ENCODE measurements at regions not wholly inside any gene's neighbourhood (a gene's known extent, or its start where the extent isn't known, plus 50 kb on each side); places are given as distances from the start of the nearest gene placed in this dataset.

- DNase-seq (ENCODE audit: extremely low spot score, insufficient read length, low read depth) = no peak
- no peak for FAIRE-seq
Measured at GRCh38 chr6:142675517-142675916, 269.5 kb downstream of the HIVEP2 start.

- no peak for DNase-seq (ENCODE audit: extremely low spot score, insufficient read length, low read depth)
- FAIRE-seq = no peak
Measured at GRCh38 chr6:142676027-142676443, 268.9 kb downstream of the HIVEP2 start.

GRCh38 chr6:142676647-142677192, 268.3 kb downstream of the HIVEP2 start:
- no peak for FAIRE-seq

GRCh38 chr6:142679907-142680700, 264.9 kb downstream of the HIVEP2 start:
- no peak for FAIRE-seq
- DNase-seq (ENCODE audit: extremely low spot score, insufficient read length, low read depth) = no peak

More at GRCh38 chr6:142676647-142677192, 268.3 kb downstream of the HIVEP2 start:
- no peak for DNase-seq (ENCODE audit: extremely low spot score, insufficient read length, low read depth)

GRCh38 chr6:142681099-142681498, 263.9 kb downstream of the HIVEP2 start:
- DNase-seq (ENCODE audit: extremely low spot score, insufficient read length, low read depth) = no peak
- no peak for FAIRE-seq

- no peak for FAIRE-seq
- DNase-seq (ENCODE audit: extremely low spot score, insufficient read length, low read depth) = no peak
Measured at GRCh38 chr6:142682985-142683384, 262.0 kb downstream of the HIVEP2 start.

- no peak for DNase-seq (ENCODE audit: extremely low spot score, insufficient read length, low read depth)
- no peak for FAIRE-seq
Measured at GRCh38 chr6:142683714-142684141, 261.2 kb downstream of the HIVEP2 start.

GRCh38 chr6:142684371-142684770, 260.6 kb downstream of the HIVEP2 start:
- DNase-seq (ENCODE audit: extremely low spot score, insufficient read length, low read depth) (no peak), FAIRE-seq (no peak)

- FAIRE-seq (no peak), DNase-seq (ENCODE audit: extremely low spot score, insufficient read length, low read depth) (no peak)
Measured at GRCh38 chr6:142685852-142686506, 259.0 kb downstream of the HIVEP2 start.

- FAIRE-seq = no peak
- DNase-seq (ENCODE audit: extremely low spot score, insufficient read length, low read depth) = no peak
Measured at GRCh38 chr6:142686507-142686887, 258.5 kb downstream of the HIVEP2 start.

GRCh38 chr6:142692942-142693341, 252.0 kb downstream of the HIVEP2 start:
- FAIRE-seq (peak; percentile 91), DNase-seq (ENCODE audit: extremely low spot score, insufficient read length, low read depth) (peak; percentile 8)

GRCh38 chr6:142693441-142693840, 251.5 kb downstream of the HIVEP2 start:
- FAIRE-seq (no peak), DNase-seq (ENCODE audit: extremely low spot score, insufficient read length, low read depth) (no peak)

GRCh38 chr6:142694054-142694453, 250.9 kb downstream of the HIVEP2 start:
- DNase-seq (ENCODE audit: extremely low spot score, insufficient read length, low read depth) (no peak), FAIRE-seq (no peak)

GRCh38 chr6:142695016-142695415, 250.0 kb downstream of the HIVEP2 start:
- no peak for DNase-seq (ENCODE audit: extremely low spot score, insufficient read length, low read depth)
- no peak for FAIRE-seq

GRCh38 chr6:142696123-142697000, 248.6 kb downstream of the HIVEP2 start:
- no peak for FAIRE-seq

GRCh38 chr6:142697001-142697335, 248.0 kb downstream of the HIVEP2 start:
- FAIRE-seq (no peak), DNase-seq (ENCODE audit: extremely low spot score, insufficient read length, low read depth) (no peak)

More at GRCh38 chr6:142696123-142697000, 248.6 kb downstream of the HIVEP2 start:
- no peak for DNase-seq (ENCODE audit: extremely low spot score, insufficient read length, low read depth)

GRCh38 chr6:142697922-142698321, 247.1 kb downstream of the HIVEP2 start:
- no peak for FAIRE-seq
- no peak for DNase-seq (ENCODE audit: extremely low spot score, insufficient read length, low read depth)

- FAIRE-seq (no peak), DNase-seq (ENCODE audit: extremely low spot score, insufficient read length, low read depth) (no peak)
Measured at GRCh38 chr6:142698751-142699150, 246.2 kb downstream of the HIVEP2 start.

GRCh38 chr6:142699391-142699790, 245.6 kb downstream of the HIVEP2 start:
- DNase-seq (ENCODE audit: extremely low spot score, insufficient read length, low read depth) (no peak), FAIRE-seq (no peak)

GRCh38 chr6:142700032-142700431, 244.9 kb downstream of the HIVEP2 start:
- FAIRE-seq (peak; percentile 70), DNase-seq (ENCODE audit: extremely low spot score, insufficient read length, low read depth) (no peak)
